Peyer's patch (tissue), 4 donors: ENCODE measurements at regions not wholly inside any gene's neighbourhood (a gene's known extent, or its start where the extent isn't known, plus 50 kb on each side); places are given as distances from the start of the nearest gene placed in this dataset.

Experiments used
- POLR2A ChIP-seq, 2 donors: fragments of 450-650 bp; IDR thresholded peaks; one replicate each; pipeline ENCODE4 v1.5.1; 2017; ENCODE audit warnings: antibody characterized with exemption in 2 of 2, mild to moderate bottlenecking in 2 of 2, moderate library complexity in 2 of 2
- TF ChIP-seq, protein P1 (sequence below), 6 experiments: fragments of 450-650 bp in 4 of 6; fragments of 200-600 bp in 2 of 6; sonication (generic) in 1 of 6; IDR thresholded peaks; one replicate each; pipeline ENCODE4 v1.5.1; 2017 to 2019; ENCODE audit warnings: antibody characterized with exemption in 6 of 6, mild to moderate bottlenecking in 3 of 6, moderate library complexity in 1 of 6

DNA sequence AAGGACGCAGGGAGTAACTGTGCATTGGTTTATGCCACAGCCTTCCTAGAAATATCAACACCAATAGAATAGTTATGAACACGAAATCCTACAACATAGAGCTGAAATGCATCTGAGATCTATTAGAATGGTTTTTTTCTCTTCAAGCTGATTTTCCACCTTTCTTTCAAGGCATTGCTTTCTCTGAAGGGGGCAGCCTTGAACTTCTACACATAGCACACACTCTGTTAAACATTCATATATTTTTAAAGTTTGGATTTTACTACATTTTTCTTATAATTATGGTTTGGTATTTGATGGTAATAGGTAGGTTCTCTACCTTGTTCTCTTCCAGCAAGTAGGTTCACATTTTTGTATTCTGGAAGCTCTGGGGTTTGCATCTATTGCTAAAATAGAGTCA is 661.8 kb downstream of the SEMA5A start:
- TF ChIP-seq, protein P1, sequence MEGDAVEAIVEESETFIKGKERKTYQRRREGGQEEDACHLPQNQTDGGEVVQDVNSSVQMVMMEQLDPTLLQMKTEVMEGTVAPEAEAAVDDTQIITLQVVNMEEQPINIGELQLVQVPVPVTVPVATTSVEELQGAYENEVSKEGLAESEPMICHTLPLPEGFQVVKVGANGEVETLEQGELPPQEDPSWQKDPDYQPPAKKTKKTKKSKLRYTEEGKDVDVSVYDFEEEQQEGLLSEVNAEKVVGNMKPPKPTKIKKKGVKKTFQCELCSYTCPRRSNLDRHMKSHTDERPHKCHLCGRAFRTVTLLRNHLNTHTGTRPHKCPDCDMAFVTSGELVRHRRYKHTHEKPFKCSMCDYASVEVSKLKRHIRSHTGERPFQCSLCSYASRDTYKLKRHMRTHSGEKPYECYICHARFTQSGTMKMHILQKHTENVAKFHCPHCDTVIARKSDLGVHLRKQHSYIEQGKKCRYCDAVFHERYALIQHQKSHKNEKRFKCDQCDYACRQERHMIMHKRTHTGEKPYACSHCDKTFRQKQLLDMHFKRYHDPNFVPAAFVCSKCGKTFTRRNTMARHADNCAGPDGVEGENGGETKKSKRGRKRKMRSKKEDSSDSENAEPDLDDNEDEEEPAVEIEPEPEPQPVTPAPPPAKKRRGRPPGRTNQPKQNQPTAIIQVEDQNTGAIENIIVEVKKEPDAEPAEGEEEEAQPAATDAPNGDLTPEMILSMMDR (IDR thresholded peaks at IDR 0.05), result no peak
- no peak for TF ChIP-seq POLR2A (IDR thresholded peaks at IDR 0.05)
